GM18861 (cell line): ENCODE measurements at regions not wholly inside any gene's neighbourhood (a gene's known extent, or its start where the extent isn't known, plus 50 kb on each side); places are given as distances from the start of the nearest gene placed in this dataset.

Source experiments
- ATAC-seq: cut with Tn5 transposase; IDR thresholded peaks from one replicate; pipeline ENCODE4 v1.9.1; 2021; ENCODE audit not compliant: unreplicated experiment

DNA sequence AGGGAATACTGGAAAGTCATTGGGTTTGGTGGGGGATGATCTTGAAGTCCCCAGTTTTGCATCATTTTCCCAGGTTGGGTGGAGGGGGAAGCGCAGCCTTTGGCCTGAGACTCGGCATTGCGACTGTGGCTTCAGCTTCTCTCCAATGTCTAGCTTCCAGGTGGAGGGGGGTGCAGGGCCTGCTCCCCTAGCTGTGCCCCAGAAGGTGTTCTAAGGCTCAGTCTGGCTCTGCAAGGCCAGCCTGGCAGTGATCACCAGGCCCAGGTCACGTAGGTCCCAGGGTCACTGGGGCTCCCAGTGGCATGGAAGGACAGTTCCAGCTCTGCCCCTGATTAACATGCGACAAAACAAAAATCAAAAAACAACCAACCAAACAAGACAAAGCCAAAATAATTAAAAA, 56.9 kb upstream of the HAAO start:
- ATAC-seq, result no peak

DNA sequence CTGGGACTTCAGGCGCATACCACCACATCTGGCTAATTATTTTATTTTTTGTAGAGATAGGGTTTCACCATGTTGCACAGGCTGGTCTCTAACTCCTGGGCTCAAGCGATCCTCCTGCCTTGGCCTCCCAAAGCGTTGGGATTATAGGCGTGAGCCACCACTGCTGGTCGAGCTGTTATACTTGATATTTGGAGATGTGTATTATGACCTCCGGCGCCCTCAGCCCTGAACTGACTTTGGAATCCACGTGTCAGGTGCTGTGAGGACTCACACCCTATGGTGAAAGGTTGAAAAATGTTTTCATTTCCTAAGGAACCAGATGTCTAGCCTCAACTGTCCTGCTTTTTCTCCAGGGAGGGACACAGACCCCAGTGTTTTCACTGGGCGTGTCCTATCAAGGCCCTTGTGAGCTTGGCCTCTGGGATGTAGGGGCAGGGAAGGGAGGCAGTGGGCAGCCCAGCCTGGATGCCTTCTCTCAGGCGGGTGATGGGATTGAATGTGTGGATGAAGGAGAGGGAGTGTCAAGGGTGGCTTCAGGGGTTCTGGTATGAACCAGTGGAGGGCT, 56.4 kb upstream of the HAAO start:
- ATAC-seq, result no peak

DNA sequence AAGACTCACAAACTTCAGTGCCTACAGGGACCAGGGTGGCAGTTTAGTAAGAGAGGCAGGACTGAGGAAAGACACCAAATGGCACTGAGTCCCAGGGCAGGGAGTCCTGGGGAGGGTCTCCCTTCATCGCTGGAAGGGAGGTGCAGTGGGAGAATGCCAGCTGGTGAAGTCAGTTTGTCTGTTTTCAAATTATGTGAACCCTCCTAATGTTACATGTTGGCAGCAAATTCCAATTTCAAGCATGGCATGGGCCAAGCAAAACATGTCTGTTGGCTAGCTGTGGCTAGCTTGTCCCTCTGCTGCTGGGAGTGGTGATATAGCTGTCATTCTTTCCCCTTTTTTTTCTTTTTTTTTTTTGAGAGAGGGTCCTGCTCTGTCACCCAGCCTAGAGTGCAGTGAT, 55.9 kb upstream of the HAAO start:
- ATAC-seq, result no peak

DNA sequence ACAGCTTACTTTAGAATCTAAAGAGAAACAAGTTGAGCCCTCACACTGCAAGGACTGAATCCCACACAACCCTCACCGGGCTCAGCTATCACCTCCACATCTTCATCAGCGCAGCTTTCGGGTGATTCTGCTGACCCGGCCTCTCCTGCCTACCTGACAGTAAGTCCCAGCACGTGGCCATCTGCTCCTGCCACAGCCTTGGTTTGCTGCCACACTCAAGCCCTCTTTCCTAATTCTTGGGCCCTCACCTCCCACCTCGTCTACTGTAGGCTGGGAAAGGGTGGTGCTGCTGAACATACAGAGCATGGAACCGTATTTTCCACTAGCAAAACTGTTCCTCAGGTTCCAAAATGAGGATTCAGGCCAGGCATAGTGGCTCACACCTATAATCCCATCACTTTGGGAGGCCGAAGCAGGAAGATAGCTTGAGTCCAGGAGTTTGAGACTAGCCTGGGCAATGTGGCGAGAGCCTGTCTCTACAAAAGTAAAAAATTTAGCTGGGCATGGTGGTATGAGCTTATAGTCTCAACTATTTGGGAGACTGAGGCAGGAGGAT, 55.3 kb upstream of the HAAO start:
- no peak for ATAC-seq

DNA sequence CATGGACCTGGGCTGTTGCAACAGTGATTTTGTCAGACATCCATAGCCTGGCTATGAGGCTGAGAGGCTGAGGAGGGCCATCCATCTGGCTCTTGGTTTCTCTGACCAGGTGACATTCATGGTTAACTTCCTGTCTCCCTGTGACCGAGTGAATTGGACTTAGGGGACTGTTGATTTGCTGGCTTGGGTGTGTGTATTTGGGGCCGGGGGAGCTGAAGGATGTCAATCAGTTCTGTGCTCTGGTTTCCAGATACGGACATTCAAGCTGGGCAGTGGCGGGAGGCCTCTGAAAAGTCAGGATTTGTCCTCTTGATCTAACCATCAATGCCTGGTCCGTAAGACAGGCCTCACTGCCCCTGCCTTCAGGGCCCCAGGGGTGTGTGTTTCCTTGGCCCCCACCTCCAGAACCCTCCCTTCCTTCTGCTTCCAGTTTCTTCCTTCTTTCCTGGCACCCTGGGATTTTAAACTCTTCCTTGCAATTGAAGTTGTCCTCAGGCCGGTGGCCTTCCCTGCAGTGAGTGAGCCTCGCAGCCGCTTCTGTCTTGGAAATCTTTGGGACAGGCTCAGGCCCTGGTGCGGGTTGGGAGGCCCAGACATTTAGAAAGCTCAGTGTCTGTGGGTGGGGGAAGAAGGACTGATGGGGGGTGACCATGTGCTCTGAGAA, 54.7 kb upstream of the HAAO start:
- no peak for ATAC-seq

DNA sequence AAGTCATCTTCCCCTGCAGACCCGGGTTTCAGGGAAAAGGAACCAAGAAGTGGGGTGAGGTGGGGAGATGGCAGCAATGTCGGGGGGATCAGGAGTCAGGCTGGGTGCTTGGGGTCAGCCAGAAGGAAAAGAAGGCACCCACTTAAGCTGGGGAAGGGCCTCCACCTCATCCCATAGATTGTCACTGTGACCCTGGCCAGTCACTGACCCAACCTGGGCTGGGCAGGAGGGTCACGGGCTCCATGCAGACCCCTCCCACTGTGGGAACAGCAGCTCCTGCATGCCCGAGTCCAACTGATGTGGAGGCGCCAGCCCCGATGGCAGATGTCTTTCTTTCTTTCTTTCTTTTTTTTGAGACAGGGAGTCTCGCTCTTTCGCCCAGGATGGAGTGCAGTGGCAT, 53.6 kb upstream of the HAAO start:
- no peak for ATAC-seq

DNA sequence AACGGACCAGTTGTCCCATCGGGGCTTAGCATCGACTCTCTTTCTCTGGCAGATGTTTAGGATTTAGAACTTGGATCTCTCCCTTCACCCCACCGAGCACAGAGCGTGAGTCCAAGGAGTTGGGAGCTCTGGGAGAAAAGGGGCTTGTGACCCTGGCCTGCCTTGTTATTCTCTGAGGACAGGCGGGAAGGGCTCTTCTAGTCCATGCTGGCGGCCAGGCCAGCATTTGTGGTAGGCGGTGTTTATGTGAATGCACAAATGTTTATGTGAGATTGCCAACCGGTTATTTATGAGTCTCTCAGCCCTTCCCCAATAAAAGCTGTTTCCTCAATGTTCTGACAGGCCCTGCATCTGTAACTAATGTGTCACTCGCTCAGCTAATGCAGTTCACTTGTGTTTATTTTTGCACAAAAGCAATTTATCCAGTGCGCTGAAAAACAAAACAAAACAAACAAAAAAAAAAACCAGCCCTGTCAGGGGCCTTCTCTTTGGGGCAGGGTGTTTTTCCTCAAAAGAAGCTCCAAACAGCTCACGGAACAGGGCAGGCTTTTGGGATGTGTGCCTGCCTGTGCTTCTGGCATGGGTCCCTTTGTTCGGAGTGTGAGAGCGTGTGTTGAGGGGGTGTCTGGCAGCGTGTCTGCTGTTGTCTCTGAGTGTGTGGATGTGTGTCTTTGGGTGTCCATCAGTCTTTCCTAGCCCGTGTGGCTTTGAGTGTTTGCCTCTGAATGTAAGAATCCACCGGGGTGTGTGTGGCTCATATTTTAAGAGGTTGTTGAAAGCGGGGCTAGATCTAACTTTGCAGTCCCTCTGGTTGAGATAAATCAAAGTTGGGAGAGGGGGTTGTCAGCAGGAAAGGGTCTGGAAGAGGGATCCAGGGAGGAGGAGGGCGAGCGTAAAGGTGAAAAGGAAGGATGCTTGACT, 52.8 kb upstream of the HAAO start:
- ATAC-seq, result no peak

DNA sequence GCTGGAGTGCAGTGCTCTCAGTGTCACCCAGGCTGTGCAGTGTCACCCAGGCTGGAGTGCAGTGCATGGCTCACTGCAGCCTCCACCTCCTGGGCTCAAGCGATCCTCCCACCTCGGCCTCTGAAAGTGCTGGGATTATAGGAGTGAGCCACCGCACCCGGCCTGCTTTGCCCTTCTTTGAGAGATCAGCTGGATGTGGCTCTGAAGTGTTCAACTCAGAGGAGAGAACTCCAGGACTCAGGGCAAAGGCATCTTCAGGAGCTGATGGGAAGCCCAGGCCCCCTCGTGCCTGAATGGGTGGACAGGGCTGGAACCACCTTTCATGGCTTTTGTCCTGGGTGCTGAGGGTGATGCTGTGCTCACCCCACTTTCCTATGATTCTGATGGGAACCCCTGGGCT, 52.0 kb upstream of the HAAO start:
- no peak for ATAC-seq

DNA sequence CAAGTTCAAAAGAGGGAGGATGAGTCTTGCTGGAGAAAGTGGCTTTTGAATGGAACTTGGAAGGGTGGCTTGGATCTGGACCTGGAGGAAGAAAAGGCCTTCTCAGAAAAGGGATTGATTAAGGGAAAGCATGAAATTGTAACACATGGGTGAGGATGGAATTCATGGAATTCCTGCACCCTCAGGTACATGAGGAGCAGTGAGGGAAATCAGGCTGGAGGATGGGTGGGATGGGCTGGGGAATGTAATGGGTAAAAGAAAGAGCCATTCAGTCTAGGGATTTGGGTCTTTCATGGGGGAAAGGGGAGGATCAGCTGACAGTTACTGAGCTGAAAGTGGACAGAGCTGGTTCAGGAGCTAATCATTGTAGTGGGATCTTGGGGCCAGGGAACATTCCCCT, 51.2 kb upstream of the HAAO start:
- no peak for ATAC-seq

DNA sequence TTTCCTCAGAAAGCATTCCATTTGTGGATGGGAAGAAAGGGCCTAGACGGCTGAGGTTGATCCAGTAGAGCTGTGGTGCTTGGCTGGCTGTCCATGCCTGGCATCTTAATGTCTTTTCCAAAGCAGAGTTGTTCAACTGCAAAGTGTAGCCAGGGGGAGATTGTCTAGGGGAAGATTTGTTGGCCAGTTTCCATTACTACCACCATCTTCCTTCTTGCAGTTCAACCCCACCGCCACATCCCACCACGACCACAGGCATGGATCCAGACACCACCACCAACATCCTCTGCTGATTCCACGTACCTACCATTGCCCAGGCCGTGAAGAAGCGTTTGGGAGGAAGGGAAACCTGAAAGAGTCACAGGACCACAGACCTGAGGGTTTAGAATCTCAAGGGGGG, 50.7 kb upstream of the HAAO start:
- ATAC-seq, result no peak

DNA sequence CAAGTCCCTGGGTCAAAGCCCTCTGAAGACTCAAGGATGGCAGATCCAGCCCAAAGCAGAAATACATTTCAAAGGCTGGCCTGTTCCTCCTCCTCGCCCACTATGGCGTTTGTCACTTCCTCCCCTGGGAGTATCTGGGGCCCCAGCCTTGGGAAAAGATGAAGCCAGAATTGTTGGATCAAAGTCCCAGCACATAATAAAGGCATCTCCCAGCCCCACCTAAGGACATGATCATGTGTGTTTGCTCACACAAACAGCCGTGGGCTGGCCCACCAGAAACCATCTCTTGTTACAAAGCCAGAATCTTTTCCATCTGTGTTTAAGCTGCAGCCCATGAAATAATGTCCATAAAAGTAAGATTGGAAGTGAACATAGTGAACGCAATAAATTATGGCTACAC, 50.1 kb upstream of the HAAO start:
- no peak for ATAC-seq
